GM12872 (cell line): ENCODE measurements at regions not wholly inside any gene's neighbourhood (a gene's known extent, or its start where the extent isn't known, plus 50 kb on each side); places are given as distances from the start of the nearest gene placed in this dataset.

Experiments
- CTCF ChIP-seq: IDR thresholded peaks from 3 replicates; pipeline ENCODE4 v1.5.1; 2011; ENCODE audit warnings: low read depth, mild to moderate bottlenecking, low read length, moderate library complexity; ENCODE audit not compliant: insufficient read depth

GRCh38 chr19:14267224-14267741, 61.3 kb upstream of the ADGRL1 start:
- no peak for TF ChIP-seq CTCF

- no peak for TF ChIP-seq CTCF
These were observed 59.5 kb upstream of the ADGRL1 start for GRCh38 chr19:14265290-14266036.
